ENCODE measurements at regions not wholly inside any gene's neighbourhood (a gene's known extent, or its start where the extent isn't known, plus 50 kb on each side); places are given as distances from the start of the nearest gene placed in this dataset.

- no peak for DNase-seq
Observed at GRCh38 chr5:93096561-93096960, 484.5 kb downstream of the NR2F1-AS1 start.

GRCh38 chr5:93092349-93093105, 488.5 kb downstream of the NR2F1-AS1 start:
- DNase-seq = no peak

- no peak for DNase-seq
Observed at GRCh38 chr5:93090698-93091097, 490.3 kb downstream of the NR2F1-AS1 start.

- no peak for DNase-seq
Observed at GRCh38 chr5:93088592-93089389, 492.2 kb downstream of the NR2F1-AS1 start.

- no peak for DNase-seq
Observed at GRCh38 chr5:93087326-93087725, 493.7 kb downstream of the NR2F1-AS1 start.

GRCh38 chr5:93082981-93083380, 498.0 kb downstream of the NR2F1-AS1 start:
- DNase-seq = no peak

GRCh38 chr5:93079046-93079445, 502.0 kb downstream of the NR2F1-AS1 start:
- DNase-seq = no peak

- no peak for DNase-seq
Observed at GRCh38 chr5:93078082-93079038, 502.7 kb downstream of the NR2F1-AS1 start.

GRCh38 chr5:93076566-93076965, 504.5 kb downstream of the NR2F1-AS1 start:
- DNase-seq = no peak

GRCh38 chr5:93076096-93076495, 504.9 kb downstream of the NR2F1-AS1 start:
- no peak for DNase-seq

GRCh38 chr5:93073547-93073946, 507.5 kb downstream of the NR2F1-AS1 start:
- DNase-seq = no peak

GRCh38 chr5:93072831-93073459, 508.1 kb downstream of the NR2F1-AS1 start:
- DNase-seq = no peak

- DNase-seq = no peak
Observed at GRCh38 chr5:93071710-93072109, 509.3 kb downstream of the NR2F1-AS1 start.

- no peak for DNase-seq
Observed at GRCh38 chr5:93070938-93071337, 510.1 kb downstream of the NR2F1-AS1 start.

- DNase-seq = no peak
Observed at GRCh38 chr5:93069276-93069675, 511.7 kb downstream of the NR2F1-AS1 start.

- DNase-seq = no peak
Observed at GRCh38 chr5:93062548-93062947, 518.5 kb downstream of the NR2F1-AS1 start.

- no peak for DNase-seq
Observed at GRCh38 chr5:93058309-93058708, 522.7 kb downstream of the NR2F1-AS1 start.

GRCh38 chr5:93057311-93057710, 523.7 kb downstream of the NR2F1-AS1 start:
- DNase-seq = no peak

GRCh38 chr5:93055971-93056370, 525.0 kb downstream of the NR2F1-AS1 start:
- no peak for DNase-seq

GRCh38 chr5:93055561-93055960, 525.5 kb downstream of the NR2F1-AS1 start:
- DNase-seq = no peak

- no peak for DNase-seq
Observed at GRCh38 chr5:93054424-93055163, 526.4 kb downstream of the NR2F1-AS1 start.

- DNase-seq = no peak
Observed at GRCh38 chr5:93053825-93054224, 527.2 kb downstream of the NR2F1-AS1 start.
